AG10803 (cell line): ENCODE measurements at regions not wholly inside any gene's neighbourhood (a gene's known extent, or its start where the extent isn't known, plus 50 kb on each side); places are given as distances from the start of the nearest gene placed in this dataset.
A peak's percentile ranks its signal among the peaks of the same experiment; 100 is the strongest.

ENCODE experiments used
- DNase-seq: peaks from one replicate; pipeline ENCODE4 v3.0.0; 2010; ENCODE audit warnings: low read depth
- H3K4me3 ChIP-seq: 2 replicates; pipeline ENCODE4 v1.5.1; 2011; ENCODE audit warnings: mild to moderate bottlenecking, low read length, control low read depth
- TF ChIP-seq, protein P1 (sequence below): conservative IDR thresholded peaks from 2 replicates; pipeline ENCODE4 v1.5.1; 2011; ENCODE audit warnings: mild to moderate bottlenecking, low read length, control low read depth, inconsistent platforms

DNA sequence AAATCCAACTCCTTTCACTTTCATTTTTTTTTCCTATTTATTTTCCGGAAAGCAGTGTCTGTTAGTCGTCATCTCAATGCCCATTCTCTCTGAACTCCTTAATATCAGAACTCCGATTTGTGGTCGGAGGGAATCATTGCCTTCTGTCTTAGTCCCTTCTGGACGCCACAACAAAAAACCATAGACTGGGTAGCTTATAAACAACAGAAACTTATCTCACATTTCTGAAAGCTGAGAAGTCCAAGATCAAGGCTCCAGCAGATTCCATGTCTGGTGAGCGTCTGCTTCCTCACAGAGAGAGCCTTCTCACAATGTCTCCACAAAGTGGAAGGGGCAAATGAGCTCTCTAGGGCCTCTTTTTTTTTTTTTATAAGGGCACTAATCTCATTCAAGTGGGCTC, 296.6 kb upstream of the CDH11 start:
- H3K4me3 ChIP-seq: no peak overlapping the region
- DNase-seq: no peak
- TF ChIP-seq, protein P1, sequence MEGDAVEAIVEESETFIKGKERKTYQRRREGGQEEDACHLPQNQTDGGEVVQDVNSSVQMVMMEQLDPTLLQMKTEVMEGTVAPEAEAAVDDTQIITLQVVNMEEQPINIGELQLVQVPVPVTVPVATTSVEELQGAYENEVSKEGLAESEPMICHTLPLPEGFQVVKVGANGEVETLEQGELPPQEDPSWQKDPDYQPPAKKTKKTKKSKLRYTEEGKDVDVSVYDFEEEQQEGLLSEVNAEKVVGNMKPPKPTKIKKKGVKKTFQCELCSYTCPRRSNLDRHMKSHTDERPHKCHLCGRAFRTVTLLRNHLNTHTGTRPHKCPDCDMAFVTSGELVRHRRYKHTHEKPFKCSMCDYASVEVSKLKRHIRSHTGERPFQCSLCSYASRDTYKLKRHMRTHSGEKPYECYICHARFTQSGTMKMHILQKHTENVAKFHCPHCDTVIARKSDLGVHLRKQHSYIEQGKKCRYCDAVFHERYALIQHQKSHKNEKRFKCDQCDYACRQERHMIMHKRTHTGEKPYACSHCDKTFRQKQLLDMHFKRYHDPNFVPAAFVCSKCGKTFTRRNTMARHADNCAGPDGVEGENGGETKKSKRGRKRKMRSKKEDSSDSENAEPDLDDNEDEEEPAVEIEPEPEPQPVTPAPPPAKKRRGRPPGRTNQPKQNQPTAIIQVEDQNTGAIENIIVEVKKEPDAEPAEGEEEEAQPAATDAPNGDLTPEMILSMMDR: no peak

- H3K4me3 ChIP-seq: no peak overlapping the region
- DNase-seq: peak; percentile 16
- TF ChIP-seq, protein P1: no peak
These were observed 293.6 kb upstream of the CDH11 start for GRCh38 chr16:65415460-65415859.

DNA sequence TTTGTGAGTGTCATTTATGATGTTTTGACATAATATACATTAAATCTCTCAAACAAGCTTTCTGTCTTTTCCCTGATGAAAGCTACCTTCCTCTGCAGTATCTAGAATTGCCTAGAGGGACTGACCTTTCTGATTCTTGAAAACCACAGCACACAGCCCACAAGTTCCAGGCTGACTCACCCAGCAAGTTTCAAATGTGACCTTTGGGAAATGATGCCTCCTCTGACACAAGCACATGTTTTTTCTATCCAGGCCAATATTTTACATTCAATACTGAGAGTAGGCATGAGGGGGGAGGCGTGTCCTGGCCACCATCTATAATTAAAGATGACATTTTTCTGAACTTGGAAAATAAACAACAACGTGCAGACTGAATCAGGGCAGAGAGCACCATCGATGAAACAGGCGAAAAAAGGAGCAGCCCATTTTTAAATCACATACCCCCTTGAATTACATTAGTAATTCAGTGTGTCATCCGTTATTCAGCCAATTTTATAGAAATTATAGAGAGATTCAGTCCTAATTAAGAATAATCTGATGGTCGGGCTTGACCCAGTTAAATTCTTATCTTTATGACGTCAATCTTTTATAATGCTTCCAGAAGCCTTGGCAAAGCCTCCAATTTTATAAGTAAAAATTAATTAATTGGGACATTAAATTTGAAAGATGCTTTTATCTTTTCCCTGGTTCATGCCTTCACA, 292.6 kb upstream of the CDH11 start:
- no peak overlapping the region for H3K4me3 ChIP-seq
- TF ChIP-seq, protein P1: no peak
- peak; percentile 87 for DNase-seq

GRCh38 chr16:65413861-65414260, 292.0 kb upstream of the CDH11 start:
- H3K4me3 ChIP-seq: no peak overlapping the region
- no peak for DNase-seq
- TF ChIP-seq, protein P1: no peak

DNA sequence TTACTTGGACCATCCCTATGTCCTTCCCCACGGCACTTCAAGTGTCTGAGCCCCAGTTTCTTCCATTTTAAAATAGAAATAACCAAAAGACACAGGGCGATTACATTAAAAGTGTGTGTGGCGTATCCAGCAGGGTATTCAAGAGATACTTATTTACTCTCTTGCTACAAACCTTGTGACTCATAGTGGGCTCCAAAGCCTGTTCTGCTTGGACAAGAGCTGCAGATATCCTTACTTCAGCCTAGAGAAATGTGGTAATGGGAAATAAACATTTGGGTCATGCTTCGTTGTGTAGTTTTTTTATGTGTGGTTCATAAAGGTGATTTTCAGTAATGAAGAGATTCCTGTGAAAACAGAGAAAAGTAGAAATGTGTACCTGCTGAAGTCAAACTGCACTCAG, 288.9 kb upstream of the CDH11 start:
- H3K4me3 ChIP-seq: no peak overlapping the region
- peak; percentile 12 for DNase-seq
- TF ChIP-seq, protein P1: no peak

DNA sequence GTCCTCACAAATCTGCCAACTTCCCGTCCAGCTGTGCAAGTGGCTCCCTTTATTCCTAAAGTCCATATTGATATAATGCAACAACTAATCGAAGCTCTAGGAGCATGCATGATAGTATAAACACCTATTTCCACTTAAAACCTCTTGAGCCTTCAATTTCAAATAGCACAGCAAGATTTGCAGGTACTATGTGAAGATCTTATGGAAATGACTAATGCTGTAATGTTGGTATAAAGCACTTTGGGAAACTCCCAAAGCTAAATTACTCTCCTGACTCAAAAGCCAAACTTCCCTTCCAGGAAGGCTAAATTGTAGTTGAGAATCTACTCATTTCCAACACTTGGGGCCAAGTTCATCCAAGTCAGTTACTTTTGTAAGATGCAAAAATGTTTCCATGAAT, 287.6 kb upstream of the CDH11 start:
- peak; percentile 16 for DNase-seq
- TF ChIP-seq, protein P1: no peak

DNA sequence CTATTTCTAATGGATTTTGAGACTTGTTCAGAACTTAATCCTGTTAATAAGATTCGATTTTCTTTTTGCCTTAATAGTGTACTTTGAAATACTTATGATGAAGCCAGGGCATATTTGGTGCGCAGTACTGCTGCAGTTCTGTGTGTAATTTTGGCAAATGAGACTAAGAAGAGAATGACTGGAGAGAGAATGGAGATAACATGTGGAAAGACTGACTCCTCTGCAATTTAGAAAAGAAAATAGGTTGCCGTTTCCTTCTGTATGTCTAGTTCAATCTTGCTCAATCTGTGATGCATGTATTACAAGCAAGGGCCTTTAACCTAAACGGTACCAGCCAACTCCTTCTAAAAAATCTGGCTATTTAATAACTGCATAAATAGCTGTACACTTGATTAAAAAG, 285.1 kb upstream of the CDH11 start:
- TF ChIP-seq, protein P1: no peak
- no peak for DNase-seq
- H3K4me3 ChIP-seq: no peak overlapping the region

More for the DNA sequence above, 287.6 kb upstream of the CDH11 start:
- no peak overlapping the region for H3K4me3 ChIP-seq
